Mucosa of stomach (tissue), 1 donor: ENCODE measurements at regions not wholly inside any gene's neighbourhood (a gene's known extent, or its start where the extent isn't known, plus 50 kb on each side); places are given as distances from the start of the nearest gene placed in this dataset.

Source experiments
- H3K27me3 ChIP-seq: one replicate; pipeline ENCODE4 v1.7.0; 2013; ENCODE audit warnings: mild to moderate bottlenecking, low read length; ENCODE audit not compliant: control insufficient read depth, insufficient read depth
- H3K36me3 ChIP-seq: one replicate; pipeline ENCODE4 v1.7.0; 2013; ENCODE audit warnings: low read length; ENCODE audit not compliant: control insufficient read depth, insufficient read depth
- H3K4me1 ChIP-seq: one replicate; pipeline ENCODE4 v1.7.0; 2013; ENCODE audit warnings: mild to moderate bottlenecking, low read length; ENCODE audit not compliant: control insufficient read depth, insufficient read depth
- H3K4me3 ChIP-seq: one replicate; pipeline ENCODE4 v1.7.0; 2013; ENCODE audit warnings: low read length
- H3K9ac ChIP-seq: one replicate; pipeline ENCODE4 v1.7.0; 2013; ENCODE audit warnings: mild to moderate bottlenecking, low read length, moderate library complexity
- H3K9me3 ChIP-seq: one replicate; pipeline ENCODE4 v1.7.0; 2013; ENCODE audit warnings: mild to moderate bottlenecking, low read length, moderate library complexity; ENCODE audit not compliant: control insufficient read depth
- donor health status: Pancreatic carcinoma.

DNA sequence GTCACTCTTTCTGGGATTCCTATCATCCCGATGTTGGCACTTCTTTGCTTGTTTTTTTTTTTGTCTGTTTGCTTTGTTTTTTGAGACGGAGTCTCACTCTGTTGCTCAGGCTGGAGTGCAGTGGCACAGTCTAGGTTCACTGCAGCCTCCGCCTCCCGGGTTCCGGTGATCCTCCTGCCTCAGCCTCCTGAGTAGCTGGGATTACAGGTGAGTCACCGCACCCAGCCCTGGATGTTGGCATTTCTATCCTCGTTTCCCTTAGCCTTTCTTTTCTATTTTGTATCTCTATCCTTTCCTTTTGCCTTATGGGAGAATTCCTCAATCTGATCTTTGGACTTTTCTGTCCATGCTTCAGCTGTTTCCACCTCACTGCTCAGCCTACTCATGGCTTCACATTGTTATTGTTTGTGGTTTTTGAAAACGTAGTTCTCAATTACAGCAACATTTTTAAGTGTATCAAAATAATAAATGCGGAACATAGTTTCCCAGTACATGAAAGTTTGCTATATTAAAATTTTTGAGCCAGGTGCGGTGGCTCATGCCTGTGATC lies 62.1 kb upstream of the ZNF516 start:
- H3K4me1 ChIP-seq, result peaks cover 9% of the 10 kb centered on the region
- H3K27me3 ChIP-seq, result no peaks in the 10 kb centered on the region
- H3K36me3 ChIP-seq, result no peaks in the 10 kb centered on the region
- H3K9me3 ChIP-seq, result no peaks in the 10 kb centered on the region
- H3K4me3 ChIP-seq, result no peak overlapping the region
- H3K9ac ChIP-seq, result no peak overlapping the region

DNA sequence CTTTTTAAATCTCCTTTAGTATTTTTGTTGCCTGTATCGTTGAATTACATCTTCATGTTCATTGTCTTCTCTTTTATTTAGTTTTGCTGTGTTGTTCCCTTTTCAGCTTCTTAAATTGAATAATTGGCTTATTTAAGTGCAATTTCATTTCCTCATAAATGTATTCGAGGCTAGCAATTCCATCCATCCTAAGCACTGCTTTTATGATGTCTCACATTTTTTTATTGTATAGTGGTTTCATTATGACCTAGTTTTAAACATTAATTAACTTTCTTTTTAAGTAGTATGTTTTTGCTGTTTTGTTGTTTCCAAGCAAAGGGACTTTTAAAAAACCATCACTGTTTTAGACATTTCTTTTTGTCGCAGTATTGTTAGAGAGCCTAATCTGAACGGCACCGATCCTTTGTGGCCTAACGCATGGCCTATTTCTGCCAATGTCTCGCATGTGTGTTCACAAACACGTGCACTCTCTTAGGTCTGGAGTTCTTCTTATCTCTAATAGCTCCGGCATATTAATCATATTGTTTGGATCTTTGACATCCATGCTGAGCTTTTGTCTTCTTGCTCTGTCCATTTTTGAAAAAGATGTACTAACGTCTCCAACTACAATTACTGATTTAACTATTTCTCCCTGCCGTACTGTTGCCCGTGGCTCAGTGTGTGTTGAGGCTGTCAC lies 59.6 kb upstream of the ZNF516 start:
- H3K9ac ChIP-seq, result no peak overlapping the region

DNA sequence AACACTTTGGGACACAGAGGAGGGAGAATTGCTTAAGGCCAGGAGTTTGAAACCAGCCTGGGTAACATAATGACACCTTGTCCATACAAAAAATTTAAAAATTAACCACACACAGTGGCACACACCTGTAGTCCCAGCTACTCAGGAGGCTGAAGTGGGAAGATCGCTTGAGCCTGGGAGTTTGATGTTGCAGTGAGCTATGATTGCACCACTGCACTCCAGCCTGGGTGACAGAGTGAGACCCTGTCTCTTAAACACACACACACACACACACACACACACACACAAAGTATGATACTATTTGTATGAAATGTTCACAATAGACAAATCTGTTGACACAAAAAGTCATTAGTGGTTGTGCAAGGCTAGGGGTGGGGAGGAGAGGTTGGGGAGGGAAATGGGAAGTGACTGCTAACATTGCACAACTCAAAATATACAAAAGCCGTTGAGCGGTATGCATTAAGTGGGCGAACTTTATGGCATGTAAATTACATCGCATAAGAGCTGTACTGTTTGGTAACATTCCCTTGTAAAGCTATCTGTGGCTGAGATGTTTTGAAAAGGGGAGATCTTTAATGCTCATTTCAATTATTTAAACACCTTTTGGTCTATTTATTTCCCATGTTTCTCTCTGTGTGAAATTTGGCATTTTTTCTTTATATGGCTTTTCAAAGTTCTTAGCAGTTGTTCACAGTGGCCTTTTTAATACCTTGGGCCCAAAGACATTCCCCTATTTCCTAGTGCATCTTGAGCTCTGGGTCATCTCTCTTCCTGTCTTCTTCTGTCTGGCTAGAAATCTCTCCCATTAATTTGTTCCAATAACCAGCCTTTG lies 58.9 kb upstream of the ZNF516 start:
- H3K4me3 ChIP-seq, result no peak overlapping the region
- H3K9ac ChIP-seq, result no peak overlapping the region
- no peaks in the 10 kb centered on the region for H3K36me3 ChIP-seq
- peaks cover 2% of the 10 kb centered on the region for H3K4me1 ChIP-seq
- H3K9me3 ChIP-seq, result no peaks in the 10 kb centered on the region
- H3K27me3 ChIP-seq, result no peaks in the 10 kb centered on the region

More for the DNA sequence above, 59.6 kb upstream of the ZNF516 start:
- Histone ChIP-seq H3K9me3 (no peaks in the 10 kb centered on the region), H3K4me3 (no peak overlapping the region), H3K4me1 (peaks cover 9% of the 10 kb centered on the region), H3K36me3 (no peaks in the 10 kb centered on the region), H3K27me3 (no peaks in the 10 kb centered on the region)

DNA sequence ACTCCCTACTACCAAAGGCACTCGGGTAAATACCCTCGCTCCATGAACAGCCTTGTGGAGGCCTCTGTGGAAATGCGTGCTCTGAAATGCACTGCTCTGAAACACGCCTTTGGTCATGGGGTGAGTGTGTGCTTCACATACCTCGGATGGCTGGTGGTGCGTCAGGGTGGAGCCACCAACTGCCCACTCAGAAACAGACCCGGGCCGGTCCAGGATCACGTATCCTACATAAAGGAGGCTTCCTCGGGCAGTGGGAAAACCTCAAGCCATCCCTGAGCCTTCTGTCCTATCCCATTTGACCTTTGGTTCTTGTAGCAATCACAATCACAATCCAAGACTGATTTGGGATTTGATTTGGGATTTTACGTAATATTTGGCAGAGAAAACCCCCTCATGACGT lies 53.5 kb upstream of the ZNF516 start:
- Histone ChIP-seq H3K9ac (no peak overlapping the region), H3K4me1 (no peaks in the 10 kb centered on the region), H3K27me3 (no peaks in the 10 kb centered on the region), H3K9me3 (no peaks in the 10 kb centered on the region), H3K4me3 (no peak overlapping the region), H3K36me3 (no peaks in the 10 kb centered on the region)

DNA sequence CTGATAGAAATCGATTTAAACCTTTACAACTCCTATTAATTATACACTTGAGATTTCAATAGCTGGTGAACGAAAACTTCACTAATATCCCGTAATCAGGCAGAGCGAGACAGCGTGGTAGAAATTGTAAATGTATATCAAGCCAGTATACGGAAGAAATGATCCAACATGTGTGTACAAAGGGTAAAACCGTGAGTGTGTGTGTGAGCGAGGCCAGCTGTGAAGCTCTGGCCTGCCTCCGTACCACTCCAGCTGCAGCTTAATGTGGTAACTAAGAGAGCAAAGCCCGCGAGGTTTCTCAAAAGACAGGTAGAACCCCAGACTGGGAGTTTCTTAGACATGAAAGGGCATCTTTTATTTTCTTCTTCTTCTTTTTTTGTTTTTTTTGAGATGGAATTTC lies 52.3 kb upstream of the ZNF516 start:
- Histone ChIP-seq H3K9ac (no peak overlapping the region), H3K27me3 (no peaks in the 10 kb centered on the region), H3K4me3 (no peak overlapping the region), H3K9me3 (no peaks in the 10 kb centered on the region), H3K4me1 (no peaks in the 10 kb centered on the region), H3K36me3 (no peaks in the 10 kb centered on the region)

DNA sequence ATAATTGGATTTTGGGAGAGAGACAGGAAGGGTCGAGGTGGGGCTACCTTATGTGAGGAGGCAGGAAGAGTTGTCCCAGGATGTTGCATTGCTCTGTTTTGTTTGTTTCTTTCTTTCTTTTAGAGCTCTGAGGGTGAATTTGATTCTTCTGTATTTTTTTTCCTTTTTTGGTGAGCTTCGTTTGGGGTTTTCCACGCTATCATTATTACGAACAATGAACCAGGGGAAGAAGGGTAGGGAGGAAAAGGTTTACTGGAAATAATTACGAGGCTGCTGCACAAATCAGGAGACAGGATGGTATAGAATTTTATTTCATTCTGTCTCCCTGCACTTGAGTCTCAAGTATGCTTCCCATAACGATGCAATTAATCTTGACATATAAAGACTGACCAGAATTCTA lies 51.4 kb upstream of the ZNF516 start:
- Histone ChIP-seq H3K36me3 (no peaks in the 10 kb centered on the region), H3K27me3 (no peaks in the 10 kb centered on the region), H3K4me3 (no peak overlapping the region), H3K9me3 (no peaks in the 10 kb centered on the region), H3K4me1 (no peaks in the 10 kb centered on the region), H3K9ac (no peak overlapping the region)

DNA sequence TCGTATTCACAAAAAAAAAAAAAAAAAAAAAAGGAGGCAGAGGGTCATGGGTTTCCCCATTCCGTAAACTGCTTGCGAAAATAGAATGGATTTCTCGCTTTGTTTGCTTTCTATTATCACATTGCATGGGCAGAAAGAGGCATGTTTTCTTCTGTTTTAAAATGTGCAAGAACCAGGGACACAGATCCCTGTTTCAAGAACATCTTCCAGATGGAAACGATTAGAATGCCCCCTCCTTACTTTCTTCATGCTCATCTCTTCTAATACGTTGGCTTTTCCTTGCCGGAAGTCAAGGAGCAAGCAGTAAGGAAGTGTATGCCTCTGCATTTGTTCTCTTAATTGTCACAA lies 51.0 kb upstream of the ZNF516 start:
- no peaks in the 10 kb centered on the region for H3K4me1 ChIP-seq
- H3K9ac ChIP-seq, result no peak overlapping the region
- H3K9me3 ChIP-seq, result no peaks in the 10 kb centered on the region
- no peaks in the 10 kb centered on the region for H3K27me3 ChIP-seq
- no peaks in the 10 kb centered on the region for H3K36me3 ChIP-seq
- H3K4me3 ChIP-seq, result no peak overlapping the region

DNA sequence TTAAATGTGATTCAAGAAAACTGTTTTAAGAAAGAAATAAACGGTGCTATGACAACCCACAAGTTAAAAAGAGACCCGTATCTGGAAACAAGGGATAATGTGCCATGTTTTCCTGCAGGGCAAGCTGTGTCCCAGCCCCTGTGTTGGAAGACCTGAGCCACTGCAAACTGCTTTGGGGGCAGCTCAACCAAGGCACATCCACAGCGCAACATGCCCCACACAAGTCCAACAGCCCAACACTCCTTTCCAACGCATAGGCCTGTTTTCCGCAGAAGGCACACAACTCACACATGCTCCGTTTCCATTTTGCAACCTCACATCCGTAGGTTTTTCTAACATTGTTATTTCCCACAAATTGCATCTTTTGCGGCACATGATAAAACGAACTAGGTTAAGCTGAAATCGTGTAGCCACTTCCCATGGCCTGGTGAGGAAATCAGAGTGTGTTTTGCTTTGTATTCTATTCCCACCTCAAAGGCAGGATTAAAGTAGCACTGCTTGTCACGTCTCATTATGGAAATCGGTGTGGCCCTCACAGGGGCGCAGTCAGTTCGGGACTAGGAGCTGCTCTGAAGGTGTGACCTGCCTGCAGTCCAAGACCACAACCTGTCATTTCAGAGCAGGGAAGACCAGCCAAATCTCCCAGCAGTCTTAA lies 50.5 kb upstream of the ZNF516 start:
- H3K4me1 ChIP-seq, result no peaks in the 10 kb centered on the region
- H3K4me3 ChIP-seq, result no peak overlapping the region
- H3K9ac ChIP-seq, result no peak overlapping the region
- H3K27me3 ChIP-seq, result no peaks in the 10 kb centered on the region
- H3K9me3 ChIP-seq, result no peaks in the 10 kb centered on the region
- no peaks in the 10 kb centered on the region for H3K36me3 ChIP-seq

DNA sequence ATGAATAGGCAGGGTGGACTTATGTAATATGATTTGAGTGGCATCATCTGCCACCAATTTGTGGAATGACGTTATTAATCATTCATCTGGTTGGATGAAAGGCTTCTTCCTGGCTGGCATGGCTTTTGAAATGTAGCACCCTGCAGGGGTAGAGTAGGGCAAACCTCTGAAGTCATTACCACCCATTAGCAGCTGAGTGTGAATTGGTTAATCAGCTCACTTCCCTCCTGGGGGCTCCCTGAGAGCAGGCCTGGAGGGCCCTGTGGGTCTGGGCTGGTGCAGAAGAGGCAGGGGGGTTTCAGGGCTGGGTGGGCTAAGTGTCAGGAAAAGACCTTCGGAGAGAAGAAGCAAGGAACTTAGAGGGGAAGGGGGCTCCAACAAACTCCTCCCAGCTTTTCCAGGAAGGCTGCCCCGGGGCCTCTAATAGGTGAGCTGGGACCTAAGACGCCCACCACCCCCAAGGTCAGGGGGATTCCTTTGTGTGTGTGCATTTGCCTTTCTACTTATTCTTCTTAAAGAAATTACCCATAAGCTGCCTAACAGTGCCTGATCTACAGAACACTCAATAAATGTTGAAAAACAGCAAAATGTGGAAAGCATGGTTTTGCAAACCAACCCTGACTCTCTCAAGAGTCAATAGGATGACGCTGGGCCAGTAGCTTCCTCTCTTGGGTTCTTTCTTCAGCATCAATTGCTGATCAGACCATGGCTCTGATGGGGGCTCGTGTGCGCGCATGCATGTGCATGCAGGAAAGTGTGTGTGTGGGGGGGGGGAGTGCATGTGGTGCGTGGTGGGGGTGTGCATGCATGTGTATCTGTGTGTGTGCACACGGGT lies 49.7 kb upstream of the ZNF516 start:
- Histone ChIP-seq H3K4me1 (no peaks in the 10 kb centered on the region), H3K36me3 (no peaks in the 10 kb centered on the region), H3K9ac (no peak overlapping the region), H3K27me3 (no peaks in the 10 kb centered on the region), H3K9me3 (no peaks in the 10 kb centered on the region), H3K4me3 (no peak overlapping the region)
